NCI-H345 (cell line): ENCODE measurements at regions not wholly inside any gene's neighbourhood (a gene's known extent, or its start where the extent isn't known, plus 50 kb on each side); places are given as distances from the start of the nearest gene placed in this dataset.

Source experiments
- DNase-seq: peaks from one replicate; lab custom pipeline; 2025; lab: John Stamatoyannopoulos, UW

DNA sequence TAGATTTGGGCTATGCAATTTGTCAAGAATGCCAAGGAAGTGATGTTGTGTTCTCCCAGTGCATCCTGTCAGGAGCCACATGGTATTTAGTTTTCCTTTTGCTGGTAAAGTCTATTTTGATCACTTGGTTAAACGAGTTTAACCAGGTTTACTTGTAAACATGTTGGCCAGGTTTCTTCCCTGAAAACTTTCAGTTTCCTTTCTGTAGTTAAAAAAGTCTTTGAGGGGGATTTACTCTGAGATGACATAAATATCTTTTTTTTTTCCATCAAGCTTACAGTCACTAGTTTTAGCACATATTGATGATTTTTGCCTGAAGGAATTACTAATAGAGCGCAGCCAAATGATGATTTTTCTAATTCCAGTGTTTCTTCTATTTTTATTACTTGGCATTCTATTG lies 320.5 kb downstream of the PHF14 start:
- DNase-seq = no peak

DNA sequence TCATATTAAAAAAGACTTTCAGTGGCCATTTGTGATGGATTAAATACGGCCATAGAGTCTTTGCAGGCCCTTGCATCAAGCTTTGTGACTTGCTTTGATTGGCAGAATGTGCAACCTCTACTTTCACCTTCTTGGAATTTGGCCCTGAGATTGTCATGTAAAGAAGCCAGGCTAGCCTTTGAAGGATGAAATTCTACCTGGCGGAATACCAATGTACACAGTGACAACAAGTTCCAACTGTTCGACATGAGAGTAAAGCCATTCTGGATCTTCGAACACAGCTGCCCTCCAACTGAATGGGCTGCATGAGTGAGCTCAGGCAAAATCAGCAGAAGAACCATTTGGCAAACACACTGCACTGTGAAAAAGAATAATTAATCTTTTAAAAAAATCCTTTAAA lies 321.3 kb downstream of the PHF14 start:
- DNase-seq = peak; percentile 1

DNA sequence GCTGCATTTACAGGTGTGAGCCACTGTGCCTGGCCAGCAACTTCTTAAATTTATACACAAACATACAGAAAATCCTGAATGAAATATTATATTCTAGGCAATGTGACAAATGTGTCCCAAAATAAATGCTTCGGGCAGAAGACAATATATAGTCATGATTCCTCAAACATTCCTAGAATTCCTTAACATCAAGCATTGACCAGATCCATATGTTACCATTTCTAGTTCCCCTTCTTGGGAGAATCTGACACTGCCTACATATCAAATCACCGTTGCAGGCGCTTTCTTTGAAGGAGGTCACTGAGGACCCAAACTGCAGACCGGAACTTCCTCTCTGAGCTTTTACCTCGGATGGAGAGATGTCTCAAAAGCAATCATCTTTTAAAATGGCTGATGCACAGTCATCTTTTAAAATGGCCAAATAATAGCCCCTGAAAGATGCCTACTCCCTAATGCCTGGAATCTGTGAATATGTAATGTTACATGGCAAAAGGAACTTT lies 323.5 kb downstream of the PHF14 start:
- no peak for DNase-seq

DNA sequence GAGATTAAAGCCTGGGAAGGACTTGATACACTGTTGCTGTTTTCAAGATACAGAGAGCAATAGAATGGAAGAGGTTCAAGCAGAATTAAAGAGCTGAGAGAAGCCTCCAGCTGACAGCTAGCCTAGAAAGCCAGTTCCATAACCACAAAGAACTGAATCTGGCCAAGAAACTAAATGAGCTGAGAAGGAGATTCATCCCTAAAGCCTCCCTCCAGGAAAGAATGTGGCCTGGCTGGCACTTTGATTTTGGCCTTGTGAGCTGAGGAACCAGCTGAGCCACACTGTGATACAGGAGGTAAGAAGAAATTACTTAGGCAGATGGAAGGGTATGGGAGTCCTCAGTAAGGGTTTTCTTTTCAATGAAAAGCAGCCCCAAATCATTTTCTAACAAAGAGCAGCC lies 324.1 kb downstream of the PHF14 start:
- no peak for DNase-seq

DNA sequence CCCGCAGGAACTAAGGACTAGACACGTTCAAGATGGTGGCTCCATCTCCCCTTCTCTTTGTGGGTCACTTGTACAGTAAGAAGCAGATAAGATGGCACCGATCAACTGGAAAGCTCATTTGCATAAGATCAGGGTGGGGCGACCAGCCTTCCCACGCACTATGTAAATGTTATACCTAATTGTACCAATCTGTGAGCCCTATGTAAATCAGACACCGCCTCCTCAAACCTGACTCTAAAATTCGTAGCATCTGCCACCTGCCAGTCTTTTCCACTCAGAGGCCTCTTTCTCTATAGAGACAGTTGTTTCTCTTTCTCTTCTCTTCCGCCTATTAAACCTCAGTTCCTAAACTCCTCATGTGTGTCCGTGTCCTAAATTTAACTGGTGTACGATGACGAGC lies 324.5 kb downstream of the PHF14 start:
- DNase-seq = no peak

DNA sequence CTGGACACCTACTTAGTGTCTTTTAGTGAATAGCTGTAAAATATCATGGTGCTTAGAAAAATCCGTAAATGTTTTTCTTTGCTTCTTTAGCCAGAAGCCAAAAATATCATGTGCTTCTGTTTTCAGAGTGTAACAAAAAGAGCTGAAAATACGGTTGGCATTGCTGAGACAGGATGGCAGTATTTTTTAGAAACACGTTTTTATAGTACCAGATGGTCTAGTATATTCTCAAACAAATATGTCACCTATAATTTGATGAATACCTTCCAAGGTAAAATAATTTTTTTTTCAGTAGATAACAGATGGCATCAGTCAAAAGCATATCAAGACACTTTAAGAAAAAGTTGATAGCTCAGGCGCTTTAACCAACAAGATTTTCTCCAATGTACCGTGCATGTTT lies 326.6 kb downstream of the PHF14 start:
- DNase-seq = no peak

DNA sequence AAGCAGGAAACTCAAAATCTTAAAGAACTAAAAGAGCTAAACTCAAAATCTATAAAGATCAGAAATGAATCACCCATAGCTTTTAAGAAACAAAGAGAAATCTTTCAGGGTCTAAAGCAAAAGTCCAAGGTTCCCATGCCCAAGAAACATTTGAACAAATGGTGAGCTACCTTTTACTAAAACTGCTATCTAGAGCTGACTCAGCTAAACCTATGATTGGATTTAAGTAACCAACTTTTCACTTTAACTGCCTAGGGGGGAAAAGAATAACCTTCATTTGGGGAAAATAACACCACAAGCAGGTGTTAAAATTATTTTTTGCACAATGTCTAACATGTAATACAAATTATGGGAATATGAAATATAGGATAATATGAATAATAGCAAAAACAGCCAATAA lies 328.4 kb downstream of the PHF14 start:
- DNase-seq = no peak

DNA sequence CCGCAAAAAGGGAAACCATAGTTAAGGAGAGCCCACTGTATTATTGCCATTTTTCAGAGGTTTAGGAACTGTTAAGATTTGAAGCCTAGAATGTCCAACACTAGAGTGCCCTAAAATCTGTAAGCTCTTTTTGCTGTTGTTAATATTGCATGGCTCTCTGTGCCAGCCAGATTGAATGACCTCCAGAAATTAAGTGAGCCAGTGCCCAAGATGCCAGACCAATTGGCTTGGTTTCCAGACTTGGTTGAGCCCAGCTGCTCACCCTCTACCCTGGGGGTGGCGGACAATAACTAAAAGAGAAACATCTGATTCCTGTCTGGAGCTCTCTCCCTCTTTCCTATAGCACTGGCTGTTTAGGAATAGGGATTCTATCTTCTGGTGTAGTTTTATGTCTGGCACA lies 340.1 kb downstream of the PHF14 start:
- DNase-seq = no peak

DNA sequence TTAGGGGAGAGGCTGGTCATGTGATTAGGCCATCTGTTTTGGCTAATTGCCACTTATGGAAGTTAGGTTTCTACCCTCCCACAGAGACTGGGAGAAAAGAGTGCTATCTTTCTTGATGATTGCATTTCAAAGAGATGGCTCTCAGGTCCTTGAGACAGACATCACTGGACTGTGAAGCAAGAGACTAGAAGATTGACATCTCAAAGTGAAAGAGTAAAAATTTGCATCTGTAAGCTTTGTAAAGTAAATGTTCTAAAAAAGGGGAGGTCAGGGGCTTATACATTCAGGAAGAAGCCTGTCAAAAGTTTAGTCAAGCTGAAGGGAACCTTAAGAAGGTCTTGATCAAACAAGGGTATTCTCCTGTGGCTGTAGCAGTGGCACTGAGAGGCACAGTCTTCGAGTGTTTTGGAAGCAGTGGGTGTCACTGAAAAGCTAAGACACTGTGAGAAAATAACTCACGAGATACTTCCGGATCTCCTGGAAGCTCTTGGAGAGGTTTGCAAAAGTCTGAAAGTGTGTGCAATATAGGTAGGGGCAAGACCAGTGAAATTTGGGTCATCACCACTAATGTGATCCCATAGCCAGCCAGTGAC lies 342.1 kb downstream of the PHF14 start:
- no peak for DNase-seq

DNA sequence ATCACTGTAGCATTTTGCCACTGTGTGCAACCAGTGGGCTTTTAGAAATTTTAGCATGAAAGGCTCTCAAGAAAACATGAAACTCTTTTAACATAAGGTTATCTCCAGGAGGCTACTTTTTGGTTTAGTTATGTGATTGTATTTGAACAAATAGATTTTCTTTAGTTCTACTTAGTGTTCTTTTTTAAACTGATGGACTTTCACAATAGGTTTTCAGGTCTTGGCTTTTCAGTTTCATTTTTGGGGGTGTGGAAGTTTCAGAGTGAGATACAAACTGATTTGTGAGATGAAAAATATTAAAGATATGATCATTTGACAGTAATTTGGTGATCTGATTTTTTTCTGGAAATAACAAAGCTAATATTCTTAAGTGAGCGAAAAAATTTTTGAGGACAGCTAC lies 344.1 kb downstream of the PHF14 start:
- DNase-seq = no peak

DNA sequence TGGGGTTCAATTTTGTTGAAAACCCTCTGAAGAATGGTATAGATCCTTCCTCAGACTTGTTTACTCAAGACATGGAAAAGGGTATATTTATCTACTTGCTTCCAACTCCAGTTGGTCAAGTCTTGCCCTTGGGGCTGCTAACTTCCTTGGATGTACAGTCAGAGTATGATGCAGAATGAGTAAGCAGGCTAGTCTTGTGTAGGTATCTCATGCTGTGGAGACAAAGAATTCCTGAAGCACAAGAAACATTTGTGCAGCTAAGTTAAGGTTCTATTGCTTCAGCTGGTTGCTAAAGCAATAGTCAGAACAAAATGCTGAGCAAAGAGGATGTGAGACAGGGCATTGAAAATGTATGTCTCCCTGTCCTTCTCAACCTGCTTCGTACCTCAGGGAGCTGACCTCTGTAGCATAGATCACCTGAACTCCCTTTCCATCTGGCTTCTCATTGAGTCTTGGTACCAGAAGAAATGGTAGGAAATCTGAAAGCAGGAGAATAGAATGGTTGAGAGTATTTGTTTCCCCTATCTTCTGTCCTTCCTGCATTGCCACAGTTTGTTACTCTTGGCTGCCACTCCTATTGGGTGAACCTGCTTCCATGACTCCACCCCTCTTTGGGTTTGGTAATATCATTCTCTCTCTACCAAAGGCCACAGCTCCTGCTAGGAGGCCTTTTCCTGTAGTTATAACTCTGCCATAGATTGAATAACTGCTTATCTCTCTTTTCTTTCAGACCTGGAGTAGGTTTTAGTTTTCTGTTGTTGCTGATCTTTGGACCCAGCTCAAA lies 346.0 kb downstream of the PHF14 start:
- no peak for DNase-seq
